Astrocyte of the spinal cord (primary cell): ENCODE measurements at regions not wholly inside any gene's neighbourhood (a gene's known extent, or its start where the extent isn't known, plus 50 kb on each side); places are given as distances from the start of the nearest gene placed in this dataset.

Experiments used
- DNase-seq: peaks from one replicate; pipeline ENCODE4 v3.0.0; 2011; ENCODE audit warnings: low read depth, low spot score
- H3K4me3 ChIP-seq: 2 replicates; pipeline ENCODE4 v1.5.1; 2011; ENCODE audit warnings: low read depth, mild to moderate bottlenecking, low read length, moderate library complexity
- CTCF ChIP-seq: IDR thresholded peaks from 2 replicates; pipeline ENCODE4 v1.5.1; 2012; ENCODE audit warnings: low read depth, mild to moderate bottlenecking, low read length, inconsistent platforms
- in situ Hi-C: cut with HindIII; loops from 2 replicates; pipeline ENCODE4 v1.10.0; 2017; ENCODE audit warnings: low sequenced_read_pairs

GRCh38 chr22:47232753-47233152 is 470.3 kb downstream of the TBC1D22A start:
- DNase-seq, result no peak
- no peak for TF ChIP-seq CTCF
- in situ Hi-C loops, result no loop called here
- H3K4me3 ChIP-seq, result no peak overlapping the region

- no peak for TF ChIP-seq CTCF
- DNase-seq, result no peak
- in situ Hi-C loops, result no loop called here
Measured at GRCh38 chr22:47232197-47232596, 469.7 kb downstream of the TBC1D22A start.

GRCh38 chr22:47231759-47232158 is 469.3 kb downstream of the TBC1D22A start:
- DNase-seq, result no peak
- H3K4me3 ChIP-seq, result no peak overlapping the region
- no peak for TF ChIP-seq CTCF
- in situ Hi-C loops, result no loop called here

More at GRCh38 chr22:47232197-47232596, 469.7 kb downstream of the TBC1D22A start:
- no peak overlapping the region for H3K4me3 ChIP-seq

- no peak overlapping the region for H3K4me3 ChIP-seq
- no peak for DNase-seq
- TF ChIP-seq CTCF, result no peak
- in situ Hi-C loops, result no loop called here
Measured at GRCh38 chr22:47230741-47231140, 468.3 kb downstream of the TBC1D22A start.

GRCh38 chr22:47230251-47230650 is 467.8 kb downstream of the TBC1D22A start:
- no peak overlapping the region for H3K4me3 ChIP-seq
- in situ Hi-C loops, result no loop called here
- DNase-seq, result no peak
- TF ChIP-seq CTCF, result no peak

GRCh38 chr22:47228767-47229166 is 466.3 kb downstream of the TBC1D22A start:
- in situ Hi-C loops, result no loop called here
- no peak for TF ChIP-seq CTCF
- DNase-seq, result no peak
- no peak overlapping the region for H3K4me3 ChIP-seq
